Trophoblast cell (in vitro differentiated cells and primary cell): ENCODE measurements at regions not wholly inside any gene's neighbourhood (a gene's known extent, or its start where the extent isn't known, plus 50 kb on each side); places are given as distances from the start of the nearest gene placed in this dataset.

Experiments used
- DNase-seq, 2 donors: peaks; one replicate each; pipeline ENCODE4 v3.0.0-alpha.2; 2016
- H2AFZ ChIP-seq: 2 replicates; pipeline ENCODE4 v1.6.1; 2013; ENCODE audit warnings: low read length, moderate library complexity, mild to moderate bottlenecking; ENCODE audit not compliant: insufficient read depth, poor library complexity
- H2AK5ac ChIP-seq: 2 replicates; pipeline ENCODE4 v1.6.1; 2013; ENCODE audit warnings: mild to moderate bottlenecking, low read length
- H2BK120ac ChIP-seq: 2 replicates; pipeline ENCODE4 v1.6.1; 2013; ENCODE audit warnings: low read length, mild to moderate bottlenecking, moderate library complexity; ENCODE audit not compliant: insufficient read depth, poor library complexity
- H2BK12ac ChIP-seq: 2 replicates; pipeline ENCODE4 v1.6.1; 2013; ENCODE audit warnings: mild to moderate bottlenecking, low read length, moderate library complexity
- H2BK5ac ChIP-seq: 2 replicates; pipeline ENCODE4 v1.6.1; 2013; ENCODE audit warnings: low read length, low read depth, moderate library complexity, mild to moderate bottlenecking; ENCODE audit not compliant: poor library complexity
- H3K14ac ChIP-seq: 2 replicates; pipeline ENCODE4 v1.6.1; 2013; ENCODE audit warnings: mild to moderate bottlenecking, low read length
- H3K18ac ChIP-seq: 2 replicates; pipeline ENCODE4 v1.6.1; 2013; ENCODE audit warnings: mild to moderate bottlenecking, low read length
- H3K23ac ChIP-seq: 2 replicates; pipeline ENCODE4 v1.6.1; 2013; ENCODE audit warnings: low read length
- H3K27ac ChIP-seq: 2 replicates; pipeline ENCODE4 v1.5.1; 2013; ENCODE audit warnings: low read depth, mild to moderate bottlenecking, inconsistent platforms, low read length, moderate library complexity
- H3K27me3 ChIP-seq: 2 replicates; pipeline ENCODE4 v1.6.1; 2013; ENCODE audit warnings: inconsistent platforms, mild to moderate bottlenecking, low read length, moderate library complexity; ENCODE audit not compliant: insufficient read depth
- H3K36me3 ChIP-seq, 2 experiments: 1 replicate in 1 of 2; 2 replicates in 1 of 2; pipeline ENCODE4 v1.6.1; 2013; ENCODE audit warnings: low read length in 2 of 2, mild to moderate bottlenecking in 2 of 2, moderate library complexity in 1 of 2; ENCODE audit not compliant: insufficient read depth in 2 of 2, control insufficient read depth in 1 of 2
- H3K4ac ChIP-seq: 2 replicates; pipeline ENCODE4 v1.6.1; 2013; ENCODE audit warnings: low read depth, mild to moderate bottlenecking, low read length, moderate library complexity
- H3K4me1 ChIP-seq, 2 experiments: 1 replicate in 1 of 2; 2 replicates in 1 of 2; pipeline ENCODE4 v1.6.1; 2013; ENCODE audit warnings: low read length in 2 of 2, mild to moderate bottlenecking in 2 of 2, moderate library complexity in 1 of 2; ENCODE audit not compliant: insufficient read depth in 2 of 2, control insufficient read depth in 1 of 2
- H3K4me2 ChIP-seq: 2 replicates; pipeline ENCODE4 v1.6.1; 2013; ENCODE audit warnings: inconsistent platforms, mild to moderate bottlenecking, low read length, moderate library complexity
- H3K4me3 ChIP-seq: 2 replicates; pipeline ENCODE4 v1.5.1; 2013; ENCODE audit warnings: mild to moderate bottlenecking, low read depth, low read length, inconsistent platforms
- H3K79me1 ChIP-seq: one replicate; pipeline ENCODE4 v1.6.1; 2013; ENCODE audit warnings: low read length
- H3K79me2 ChIP-seq: 2 replicates; pipeline ENCODE4 v1.6.1; 2013; ENCODE audit warnings: low read length, mild to moderate bottlenecking; ENCODE audit not compliant: control insufficient read depth, insufficient read depth, poor library complexity
- H3K9ac ChIP-seq: 2 replicates; pipeline ENCODE4 v1.6.1; 2013; ENCODE audit warnings: mild to moderate bottlenecking, low read length
- H3K9me3 ChIP-seq: 2 replicates; pipeline ENCODE4 v1.6.1; 2013; ENCODE audit warnings: low read depth, mild to moderate bottlenecking, control low read depth, inconsistent platforms, low read length; ENCODE audit not compliant: insufficient read depth
- H4K12ac ChIP-seq: 2 replicates; pipeline ENCODE4 v1.6.1; 2013; ENCODE audit warnings: low read depth, mild to moderate bottlenecking, low read length, moderate library complexity
- H4K8ac ChIP-seq: 2 replicates; pipeline ENCODE4 v1.6.1; 2013; ENCODE audit warnings: low read depth, mild to moderate bottlenecking, low read length, moderate library complexity
- H4K91ac ChIP-seq: one replicate; pipeline ENCODE4 v1.6.1; 2013; ENCODE audit warnings: low read depth, mild to moderate bottlenecking, low read length, moderate library complexity
- WGBS: extraction: QIAGEN DNeasy Blood & Tissue Kit; methylation state at CpG from one replicate; pipeline ENCODE4 v1.1.7; 2013; ENCODE audit warnings: missing lambda C conversion rate; ENCODE audit not compliant: insufficient read length, insufficient coverage; ENCODE audit errors: extremely low coverage; 5-methylcytosine and 5-hydroxymethylcytosine counted together

GRCh38 chr10:88198023-88198422 lies 334.6 kb downstream of the PTEN start:
- no peaks in the 10 kb centered on the region for H3K9me3 ChIP-seq
- no peak overlapping the region for H2BK5ac ChIP-seq
- H3K9ac ChIP-seq, result no peak overlapping the region
- H2BK120ac ChIP-seq, result no peak overlapping the region
- no peak overlapping the region for H2AFZ ChIP-seq
- no peak for DNase-seq
- no peak overlapping the region for H3K4me3 ChIP-seq
- H3K4me2 ChIP-seq, result no peak overlapping the region
- H3K18ac ChIP-seq, result no peak overlapping the region
- H3K79me1 ChIP-seq, result no peaks in the 10 kb centered on the region
- H4K8ac ChIP-seq, result no peak overlapping the region
- peaks cover 3 to 5% of the 10 kb centered on the region in 2 experiments for H3K4me1 ChIP-seq
- H3K27me3 ChIP-seq, result no peaks in the 10 kb centered on the region
- no peak overlapping the region for H3K14ac ChIP-seq
- no peaks in the 10 kb centered on the region for H3K79me2 ChIP-seq
- H2BK12ac ChIP-seq, result no peak overlapping the region
- no peak overlapping the region for H4K12ac ChIP-seq
- no peak overlapping the region for H4K91ac ChIP-seq
- no peaks in the 10 kb centered on the region for H3K36me3 ChIP-seq
- H2AK5ac ChIP-seq, result no peak overlapping the region
- no peak overlapping the region for H3K27ac ChIP-seq
- WGBS, result no CpG with 5 or more reads among the region's 3 CpGs
- no peak overlapping the region for H3K4ac ChIP-seq
- no peak overlapping the region for H3K23ac ChIP-seq

DNA sequence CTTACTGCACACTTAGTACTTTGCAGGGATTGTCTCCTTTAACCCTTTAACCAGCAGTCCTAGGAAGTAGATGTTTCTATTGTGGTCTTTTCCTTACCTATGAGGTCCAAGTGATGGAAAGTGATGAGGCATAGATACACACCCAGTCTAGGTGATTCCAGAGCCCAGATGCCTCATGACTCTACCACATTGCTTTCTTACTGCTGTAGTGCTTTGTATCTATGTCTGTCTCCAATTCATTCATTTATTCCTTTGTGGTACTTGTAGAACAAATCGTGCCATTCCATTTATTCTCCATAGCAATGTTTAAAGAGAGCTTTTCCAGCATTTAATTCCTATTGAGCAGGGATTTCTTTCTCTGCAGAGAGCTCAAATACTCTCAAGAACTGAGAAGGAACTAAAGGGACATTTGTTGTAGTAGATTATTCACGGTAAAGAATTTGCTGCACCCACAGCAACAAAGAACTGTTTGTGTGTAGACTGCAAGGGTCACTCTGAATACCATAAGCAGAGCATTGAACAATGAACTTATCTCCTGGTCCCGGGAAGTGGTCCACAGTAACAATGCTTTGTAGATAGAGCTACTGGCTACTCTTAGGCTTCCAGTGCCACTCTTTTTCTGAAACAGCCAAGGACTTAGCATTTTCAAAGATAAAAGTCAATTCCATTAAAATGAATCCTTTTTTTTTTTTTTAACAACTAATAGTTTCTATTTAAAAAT lies 337.0 kb downstream of the PTEN start:
- WGBS, result no CpG with 5 or more reads among the region's 3 CpGs
- no peak overlapping the region for H2BK12ac ChIP-seq
- no peak overlapping the region for H3K9ac ChIP-seq
- no peaks in the 10 kb centered on the region for H3K79me1 ChIP-seq
- no peak overlapping the region for H2BK120ac ChIP-seq
- H3K4ac ChIP-seq, result no peak overlapping the region
- no peaks in the 10 kb centered on the region for H3K4me1 ChIP-seq
- H3K23ac ChIP-seq, result no peak overlapping the region
- no peak overlapping the region for H2BK5ac ChIP-seq
- no peak overlapping the region for H3K4me3 ChIP-seq
- H4K8ac ChIP-seq, result no peak overlapping the region
- H3K9me3 ChIP-seq, result no peaks in the 10 kb centered on the region
- H3K79me2 ChIP-seq, result no peaks in the 10 kb centered on the region
- no peak overlapping the region for H2AFZ ChIP-seq
- no peak for DNase-seq
- no peak overlapping the region for H3K14ac ChIP-seq
- no peak overlapping the region for H4K91ac ChIP-seq
- H2AK5ac ChIP-seq, result no peak overlapping the region
- H3K27me3 ChIP-seq, result no peaks in the 10 kb centered on the region
- H3K36me3 ChIP-seq, result no peaks in the 10 kb centered on the region
- H3K18ac ChIP-seq, result no peak overlapping the region
- H3K4me2 ChIP-seq, result no peak overlapping the region
- H4K12ac ChIP-seq, result no peak overlapping the region
- H3K27ac ChIP-seq, result no peak overlapping the region

GRCh38 chr10:88205842-88206446 lies 342.5 kb downstream of the PTEN start:
- H4K8ac ChIP-seq, result no peak overlapping the region
- no peak overlapping the region for H2AK5ac ChIP-seq
- H2BK12ac ChIP-seq, result no peak overlapping the region
- no peak overlapping the region for H3K4me3 ChIP-seq
- DNase-seq, result no peak
- H3K4me2 ChIP-seq, result no peak overlapping the region
- H3K27me3 ChIP-seq, result no peaks in the 10 kb centered on the region
- H3K18ac ChIP-seq, result no peak overlapping the region
- no peaks in the 10 kb centered on the region for H3K9me3 ChIP-seq
- H2BK5ac ChIP-seq, result no peak overlapping the region
- H4K12ac ChIP-seq, result no peak overlapping the region
- H3K14ac ChIP-seq, result no peak overlapping the region
- H4K91ac ChIP-seq, result no peak overlapping the region
- no peak overlapping the region for H3K9ac ChIP-seq
- no peak overlapping the region for H3K27ac ChIP-seq
- H3K79me1 ChIP-seq, result no peaks in the 10 kb centered on the region
- H3K79me2 ChIP-seq, result no peaks in the 10 kb centered on the region
- H2BK120ac ChIP-seq, result no peak overlapping the region
- no peaks in the 10 kb centered on the region for H3K36me3 ChIP-seq
- no peak overlapping the region for H3K23ac ChIP-seq
- WGBS, result no CpG with 5 or more reads among the region's 2 CpGs
- no peak overlapping the region for H3K4ac ChIP-seq
- H3K4me1 ChIP-seq, result no peaks in the 10 kb centered on the region
- H2AFZ ChIP-seq, result no peak overlapping the region

GRCh38 chr10:88207121-88207546 lies 343.7 kb downstream of the PTEN start:
- H3K27me3 ChIP-seq, result no peaks in the 10 kb centered on the region
- H3K4me2 ChIP-seq, result no peak overlapping the region
- H2AFZ ChIP-seq, result no peak overlapping the region
- H3K23ac ChIP-seq, result no peak overlapping the region
- no peak overlapping the region for H2BK12ac ChIP-seq
- no peak overlapping the region for H2BK5ac ChIP-seq
- no peak overlapping the region for H3K18ac ChIP-seq
- no peak overlapping the region for H3K4ac ChIP-seq
- H3K27ac ChIP-seq, result no peak overlapping the region
- H3K9me3 ChIP-seq, result no peaks in the 10 kb centered on the region
- H3K79me2 ChIP-seq, result no peaks in the 10 kb centered on the region
- no CpG with 5 or more reads among the region's 3 CpGs for WGBS
- no peaks in the 10 kb centered on the region for H3K79me1 ChIP-seq
- H4K8ac ChIP-seq, result no peak overlapping the region
- no peak overlapping the region for H2AK5ac ChIP-seq
- H2BK120ac ChIP-seq, result no peak overlapping the region
- no peak overlapping the region for H3K4me3 ChIP-seq
- DNase-seq, result no peak
- H4K12ac ChIP-seq, result no peak overlapping the region
- H3K14ac ChIP-seq, result no peak overlapping the region
- no peak overlapping the region for H3K9ac ChIP-seq
- H3K36me3 ChIP-seq, result no peaks in the 10 kb centered on the region
- H4K91ac ChIP-seq, result no peak overlapping the region
- no peaks in the 10 kb centered on the region for H3K4me1 ChIP-seq
